HFFc6 (cell line): ENCODE measurements at regions not wholly inside any gene's neighbourhood (a gene's known extent, or its start where the extent isn't known, plus 50 kb on each side); places are given as distances from the start of the nearest gene placed in this dataset.
"Not testable (repeated sequence)": the region's sequence is repeated elsewhere in the genome, so short reads cannot be mapped to it uniquely, and the experiment has no call there.

Experiments
- DNase-seq: peaks from one replicate; pipeline ENCODE4 v3.0.0-alpha.2; 2018
- H3K27ac Mint-ChIP-seq: 2 replicates; pipeline ENCODE4 v1.8.0; 2020; ENCODE audit warnings: mild to moderate bottlenecking, mixed read lengths
- H3K27me3 Mint-ChIP-seq: 2 replicates; pipeline ENCODE4 v1.8.0; 2021; ENCODE audit warnings: mild to moderate bottlenecking, moderate library complexity, mixed read lengths; ENCODE audit not compliant: insufficient read depth
- H3K36me3 Mint-ChIP-seq: 2 replicates; pipeline ENCODE4 v1.8.0; 2021; ENCODE audit warnings: low read depth, mixed read lengths
- H3K4me1 Mint-ChIP-seq: 2 replicates; pipeline ENCODE4 v1.8.0; 2020; ENCODE audit warnings: low read depth, mixed read lengths
- H3K4me3 Mint-ChIP-seq: 2 replicates; pipeline ENCODE4 v1.8.0; 2020; ENCODE audit warnings: mild to moderate bottlenecking, moderate library complexity, mixed read lengths
- H3K9me3 Mint-ChIP-seq: 2 replicates; pipeline ENCODE4 v1.8.0; 2020; ENCODE audit warnings: mild to moderate bottlenecking, mixed read lengths
- TF ChIP-seq, protein P1 (sequence below): fragments of 200-600 bp; sonication (generic); IDR thresholded peaks from 2 replicates; pipeline ENCODE4 v1.5.0; 2021; ENCODE audit warnings: antibody characterized with exemption, mild to moderate bottlenecking

DNA sequence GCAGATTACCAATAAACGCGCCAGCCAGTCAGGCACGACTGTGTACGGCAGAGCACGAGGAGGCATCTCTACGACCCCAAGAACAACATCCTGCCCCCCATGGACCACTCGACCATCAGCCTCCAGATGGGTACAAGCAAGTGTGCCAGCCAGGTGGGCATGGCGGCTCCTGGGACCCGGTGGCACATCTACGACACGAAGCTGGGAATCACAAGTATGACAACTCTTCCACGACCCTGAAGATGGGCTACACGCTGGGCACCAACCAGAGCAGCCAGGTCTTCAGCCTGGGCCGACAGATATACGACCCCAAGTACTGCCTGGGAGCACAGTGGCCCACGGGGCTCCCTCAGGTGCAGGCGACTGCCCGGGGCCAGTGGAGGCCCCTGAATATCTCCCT is 217.6 kb downstream of the POTED start:
- Mint-ChIP-seq H3K4me1 (no peaks in the 10 kb centered on the region), H3K27ac (no peak overlapping the region), H3K9me3 (peaks cover 46% of the 10 kb centered on the region), H3K27me3 (no peaks in the 10 kb centered on the region; the same call in 1 of the 2 replicates), H3K4me3 (no peak overlapping the region), H3K36me3 (peaks cover 10% of the 10 kb centered on the region)
- TF ChIP-seq, protein P1, sequence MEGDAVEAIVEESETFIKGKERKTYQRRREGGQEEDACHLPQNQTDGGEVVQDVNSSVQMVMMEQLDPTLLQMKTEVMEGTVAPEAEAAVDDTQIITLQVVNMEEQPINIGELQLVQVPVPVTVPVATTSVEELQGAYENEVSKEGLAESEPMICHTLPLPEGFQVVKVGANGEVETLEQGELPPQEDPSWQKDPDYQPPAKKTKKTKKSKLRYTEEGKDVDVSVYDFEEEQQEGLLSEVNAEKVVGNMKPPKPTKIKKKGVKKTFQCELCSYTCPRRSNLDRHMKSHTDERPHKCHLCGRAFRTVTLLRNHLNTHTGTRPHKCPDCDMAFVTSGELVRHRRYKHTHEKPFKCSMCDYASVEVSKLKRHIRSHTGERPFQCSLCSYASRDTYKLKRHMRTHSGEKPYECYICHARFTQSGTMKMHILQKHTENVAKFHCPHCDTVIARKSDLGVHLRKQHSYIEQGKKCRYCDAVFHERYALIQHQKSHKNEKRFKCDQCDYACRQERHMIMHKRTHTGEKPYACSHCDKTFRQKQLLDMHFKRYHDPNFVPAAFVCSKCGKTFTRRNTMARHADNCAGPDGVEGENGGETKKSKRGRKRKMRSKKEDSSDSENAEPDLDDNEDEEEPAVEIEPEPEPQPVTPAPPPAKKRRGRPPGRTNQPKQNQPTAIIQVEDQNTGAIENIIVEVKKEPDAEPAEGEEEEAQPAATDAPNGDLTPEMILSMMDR = no peak
- DNase-seq = no peak

DNA sequence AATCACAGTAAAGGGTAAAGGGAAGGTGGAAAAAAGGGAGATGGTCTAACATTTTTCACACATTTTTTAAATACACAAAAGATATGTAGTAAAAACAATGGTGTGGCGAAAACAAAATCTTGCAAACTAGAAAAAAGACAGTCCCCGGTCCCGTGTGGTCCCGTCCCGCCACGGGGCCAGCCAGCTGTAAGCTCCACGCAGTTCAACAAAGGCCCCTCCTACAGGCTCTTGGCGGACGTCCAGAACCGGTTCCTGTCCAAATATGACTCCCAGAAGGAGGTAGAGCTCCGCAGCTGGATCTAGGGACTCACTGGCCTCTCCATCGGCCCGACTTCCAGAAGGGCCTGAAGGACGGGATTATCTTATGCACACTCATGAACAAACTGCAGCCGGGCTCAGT is 216.9 kb downstream of the POTED start:
- H3K4me3 Mint-ChIP-seq, H3K27me3 Mint-ChIP-seq, H3K36me3 Mint-ChIP-seq, DNase-seq, H3K4me1 Mint-ChIP-seq, H3K27ac Mint-ChIP-seq: not testable (repeated sequence)
- H3K9me3 Mint-ChIP-seq = peaks cover 39% of the 10 kb centered on the region

DNA sequence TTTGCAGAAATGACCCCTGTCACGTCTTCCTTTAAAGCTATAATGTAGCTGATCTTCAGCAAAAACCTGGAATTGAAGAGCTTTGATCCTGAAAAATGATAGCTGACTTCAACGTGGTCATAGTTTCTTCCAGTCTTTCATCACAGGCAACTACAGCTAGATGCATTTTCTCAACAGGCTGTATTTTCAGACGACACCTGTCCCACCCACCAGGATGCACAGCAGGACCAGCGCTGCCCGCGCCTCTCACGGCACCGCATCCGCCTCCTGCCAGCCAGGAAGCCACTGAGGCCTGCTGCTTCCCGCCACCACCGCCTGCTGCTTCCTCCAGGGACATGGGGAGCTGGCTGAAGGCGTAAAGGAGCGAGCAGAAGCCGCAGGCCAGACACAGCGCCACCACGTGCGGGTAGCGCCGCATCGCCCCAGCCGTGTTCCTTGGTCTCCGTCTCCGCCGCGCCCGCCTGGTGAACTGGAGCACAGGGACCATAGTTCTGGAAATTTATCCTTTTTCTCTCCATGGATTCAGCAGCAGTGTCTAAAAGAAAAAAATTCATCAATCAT is 215.7 kb downstream of the POTED start:
- H3K27me3 Mint-ChIP-seq, H3K4me3 Mint-ChIP-seq, H3K4me1 Mint-ChIP-seq, DNase-seq, H3K36me3 Mint-ChIP-seq, H3K27ac Mint-ChIP-seq: not testable (repeated sequence)
- peaks cover 43% of the 10 kb centered on the region for H3K9me3 Mint-ChIP-seq

DNA sequence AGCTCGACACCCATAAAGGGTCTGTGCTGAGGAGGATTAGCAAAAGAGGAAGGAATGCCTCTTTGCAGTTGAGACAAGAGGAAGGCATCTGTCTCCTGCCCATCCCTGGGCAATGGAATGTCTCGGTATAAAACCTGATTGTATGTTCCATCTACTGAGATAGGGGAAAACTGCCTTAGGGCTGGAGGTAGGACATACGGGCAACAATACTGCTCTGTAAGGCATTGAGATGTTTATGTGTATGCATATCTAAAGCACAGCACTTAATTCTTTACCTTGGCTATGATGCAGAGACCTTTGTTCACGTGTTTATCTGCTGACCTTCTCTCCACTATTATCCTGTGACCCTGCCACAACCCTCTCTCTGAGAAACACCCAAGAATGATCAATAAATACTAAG is 210.7 kb downstream of the POTED start:
- not testable (repeated sequence) for H3K4me3 Mint-ChIP-seq, H3K27ac Mint-ChIP-seq
- H3K9me3 Mint-ChIP-seq = peaks cover 24% of the 10 kb centered on the region

DNA sequence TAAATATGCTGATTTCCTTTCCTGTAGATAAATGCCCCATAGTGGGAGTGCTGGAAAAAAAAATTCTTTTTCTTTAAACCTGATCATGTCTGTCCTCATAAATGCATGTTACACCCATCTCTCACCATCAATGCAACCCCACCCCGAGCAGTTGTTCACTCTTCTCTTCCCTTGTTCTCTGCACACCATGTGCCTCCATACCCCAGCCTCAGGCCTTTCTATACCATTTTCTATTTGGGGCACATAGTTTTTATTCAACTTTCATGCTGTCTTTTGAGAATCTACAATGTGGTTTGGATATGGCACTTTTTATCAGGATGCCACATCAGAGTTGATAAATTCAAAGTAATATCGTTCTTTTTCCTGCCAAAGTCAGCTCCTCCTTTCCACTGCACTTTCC is 202.6 kb downstream of the POTED start:
- H3K27ac Mint-ChIP-seq, DNase-seq, H3K36me3 Mint-ChIP-seq, H3K27me3 Mint-ChIP-seq, H3K4me3 Mint-ChIP-seq, H3K4me1 Mint-ChIP-seq: not testable (repeated sequence)
- peaks cover 38% of the 10 kb centered on the region for H3K9me3 Mint-ChIP-seq

More for the DNA sequence above, 210.7 kb downstream of the POTED start:
- H3K36me3 Mint-ChIP-seq, DNase-seq, H3K27me3 Mint-ChIP-seq, H3K4me1 Mint-ChIP-seq: not testable (repeated sequence)

DNA sequence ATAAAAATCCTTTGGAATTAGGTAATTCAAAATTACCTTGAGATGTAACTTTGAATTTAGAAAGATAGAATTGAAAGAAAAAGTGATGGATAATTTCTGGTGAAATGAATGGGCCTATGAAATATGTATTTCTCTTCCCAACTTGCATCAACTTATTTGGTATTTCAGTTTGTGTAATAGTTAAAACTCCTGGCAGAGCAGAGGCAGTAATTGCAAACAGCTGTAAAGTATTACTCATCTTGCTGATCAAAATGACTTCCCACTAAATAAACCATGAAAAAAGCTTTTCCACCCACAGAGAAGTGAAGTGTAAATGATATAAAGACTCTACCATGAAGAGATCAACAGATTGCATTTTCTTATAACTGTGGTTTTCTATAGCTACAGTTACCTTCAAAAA is 201.0 kb downstream of the POTED start:
- H3K4me3 Mint-ChIP-seq, H3K27ac Mint-ChIP-seq, H3K27me3 Mint-ChIP-seq, DNase-seq, H3K36me3 Mint-ChIP-seq, H3K4me1 Mint-ChIP-seq: not testable (repeated sequence)
- peaks cover 40% of the 10 kb centered on the region for H3K9me3 Mint-ChIP-seq

DNA sequence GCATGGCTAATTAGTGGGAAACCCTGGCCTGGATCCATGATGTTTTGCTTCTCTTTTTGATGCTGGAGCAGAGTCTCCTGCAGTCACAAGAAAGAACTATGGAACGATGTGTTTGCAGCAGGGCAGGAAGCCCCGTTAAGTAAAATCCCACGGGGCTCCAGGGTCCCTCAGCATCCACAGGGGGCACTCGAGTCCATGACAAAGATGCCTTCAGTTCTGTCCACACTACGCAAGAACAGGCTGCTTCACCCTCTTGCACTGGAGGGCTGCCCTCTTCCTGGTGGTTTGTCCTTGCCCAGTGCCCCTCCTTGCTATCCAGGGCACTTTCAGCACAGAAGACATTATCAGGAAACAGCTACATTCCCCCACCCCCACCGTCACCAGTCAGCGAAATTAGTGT is 196.9 kb downstream of the POTED start:
- not testable (repeated sequence) for H3K27me3 Mint-ChIP-seq, H3K4me1 Mint-ChIP-seq, DNase-seq, H3K4me3 Mint-ChIP-seq, H3K27ac Mint-ChIP-seq, H3K36me3 Mint-ChIP-seq
- peaks cover 33% of the 10 kb centered on the region for H3K9me3 Mint-ChIP-seq

DNA sequence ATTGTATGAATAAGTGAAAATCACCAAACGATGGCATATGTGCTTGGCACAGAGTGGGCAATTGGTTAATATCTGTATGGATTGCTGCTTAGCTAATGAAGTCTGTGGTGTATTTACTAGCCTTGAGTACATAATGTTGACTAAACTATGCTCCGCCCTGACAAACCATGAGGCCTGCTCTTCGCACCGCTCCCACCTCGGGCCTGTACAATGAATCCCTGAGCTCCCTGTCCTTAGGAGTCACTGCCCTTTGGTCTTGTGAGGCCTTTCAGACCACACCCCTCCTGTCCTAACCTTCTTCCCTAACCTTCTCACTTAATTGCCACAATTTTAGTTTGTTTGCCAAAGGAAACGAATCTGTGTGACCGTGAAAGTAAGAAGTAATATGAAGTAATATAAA is 193.2 kb downstream of the POTED start:
- H3K4me1 Mint-ChIP-seq, H3K4me3 Mint-ChIP-seq, H3K27me3 Mint-ChIP-seq, DNase-seq, H3K27ac Mint-ChIP-seq, H3K36me3 Mint-ChIP-seq: not testable (repeated sequence)
- H3K9me3 Mint-ChIP-seq = peaks cover 37% of the 10 kb centered on the region
